SK-N-SH (cell line): ENCODE measurements at regions not wholly inside any gene's neighbourhood (a gene's known extent, or its start where the extent isn't known, plus 50 kb on each side); places are given as distances from the start of the nearest gene placed in this dataset.
"Not testable (repeated sequence)": the region's sequence is repeated elsewhere in the genome, so short reads cannot be mapped to it uniquely, and the experiment has no call there.

Experiments used
- CTCF ChIA-PET: fragments of 300-600, 350-600 bp; formaldehyde crosslinking; extraction: SDS; loops from one replicate; lab custom pipeline; 2021; lab: Yijun Ruan, JAX
- POLR2A ChIA-PET: fragments of 350-600 bp; sonication (Branson Sonifier 250); formaldehyde crosslinking; extraction: SDS; loops from one replicate; lab custom pipeline; 2020; ENCODE audit warnings: antibody characterized with exemption, inconsistent platforms; lab: Yijun Ruan, JAX
- DNase-seq: peaks from one replicate; pipeline ENCODE4 v3.0.0; 2012
- H2AFZ ChIP-seq: fragments of 200-600 bp; sonication (generic); 2 replicates; pipeline ENCODE4 v1.8.1; 2016; ENCODE audit warnings: antibody characterized with exemption, mild to moderate bottlenecking, low read depth
- H3F3A ChIP-seq: fragments of 200-600 bp; sonication (generic); replicated peaks from 2 replicates; pipeline ENCODE3; 2016; ENCODE audit warnings: antibody characterized with exemption, mild to moderate bottlenecking; ENCODE audit not compliant: insufficient read depth
- H3K27ac ChIP-seq, 2 experiments: fragments of 200-500 bp in 1 of 2; fragments of 200-600 bp in 1 of 2; sonication (Bioruptor generic) in 1 of 2; sonication (generic), shearing (Covaris generic) in 1 of 2; 2 replicates each; pipeline versions ENCODE4 v1.5.1 to v1.6.1; 2014 to 2016; ENCODE audit warnings: low read depth in 2 of 2, inconsistent platforms in 1 of 2, low read length in 1 of 2, mild to moderate bottlenecking in 1 of 2, mixed read lengths in 1 of 2
- H3K27me3 ChIP-seq: fragments of 200-600 bp; sonication (generic), shearing (Covaris generic); 2 replicates; pipeline ENCODE4 v1.6.1; 2016; ENCODE audit warnings: mixed run types; ENCODE audit not compliant: insufficient read depth
- H3K36me3 ChIP-seq, 2 experiments: fragments of 200-500 bp in 1 of 2; fragments of 200-600 bp in 1 of 2; sonication (Bioruptor generic) in 1 of 2; sonication (generic) in 1 of 2; replicated peaks in 1 of 2; 2 replicates each; pipeline versions ENCODE3 to v1.5.1; 2014 to 2016; ENCODE audit warnings: low read length in 1 of 2, mild to moderate bottlenecking in 1 of 2; ENCODE audit not compliant: insufficient read depth in 2 of 2, control insufficient read depth in 1 of 2
- H3K4me1 ChIP-seq, 2 experiments: fragments of 200-500 bp in 1 of 2; fragments of 200-600 bp in 1 of 2; sonication (Bioruptor generic) in 1 of 2; sonication (generic), shearing (Covaris generic) in 1 of 2; 2 replicates each; pipeline versions ENCODE4 v1.5.1 to v1.6.1; 2014 to 2016; ENCODE audit warnings: low read depth in 1 of 2, low read length in 1 of 2, mixed run types in 1 of 2; ENCODE audit not compliant: insufficient read depth in 2 of 2, control insufficient read depth in 1 of 2
- H3K4me2 ChIP-seq: fragments of 200-600 bp; sonication (generic), shearing (Covaris generic); 2 replicates; pipeline ENCODE4 v1.6.1; 2017; ENCODE audit warnings: mixed run types
- H3K4me3 ChIP-seq, 2 experiments: fragments of 200-500 bp in 1 of 2; fragments of 200-600 bp in 1 of 2; sonication (Bioruptor generic) in 1 of 2; sonication (generic), shearing (Covaris generic) in 1 of 2; 2 replicates each; pipeline versions ENCODE4 v1.5.1 to v1.8.1; 2014 to 2016; ENCODE audit warnings: low read depth in 2 of 2, inconsistent platforms in 1 of 2, low read length in 1 of 2, mild to moderate bottlenecking in 1 of 2, mixed read lengths in 1 of 2, moderate library complexity in 1 of 2
- H3K79me2 ChIP-seq: fragments of 200-600 bp; sonication (generic); 2 replicates; pipeline ENCODE4 v1.8.1; 2017; ENCODE audit warnings: mild to moderate bottlenecking; ENCODE audit not compliant: insufficient read depth
- H3K9ac ChIP-seq: fragments of 200-600 bp; sonication (generic); 2 replicates; pipeline ENCODE4 v1.6.1; 2017; ENCODE audit warnings: mixed run types
- H3K9me2 ChIP-seq: fragments of 200-600 bp; sonication (generic); 2 replicates; pipeline ENCODE4 v1.6.1; 2017; ENCODE audit warnings: mixed run types
- H3K9me3 ChIP-seq: fragments of 200-600 bp; sonication (generic); 2 replicates; pipeline ENCODE4 v1.6.1; 2017; ENCODE audit warnings: mixed run types, mild to moderate bottlenecking, moderate library complexity
- H4K20me1 ChIP-seq: fragments of 200-600 bp; sonication (generic); 2 replicates; pipeline ENCODE4 v1.6.1; 2017; ENCODE audit warnings: mild to moderate bottlenecking, mixed run types; ENCODE audit not compliant: insufficient read depth
- EZH2phosphoT487 ChIP-seq: fragments of 200-600 bp; sonication (generic); IDR thresholded peaks from 2 replicates; pipeline ENCODE4 v1.6.1; 2017; ENCODE audit warnings: low read depth, mixed run types, mild to moderate bottlenecking, antibody characterized with exemption, moderate library complexity, borderline replicate concordance
- FOSL2 ChIP-seq: IDR thresholded peaks from 2 replicates; pipeline ENCODE4 v1.4.0; 2012; ENCODE audit warnings: low read depth, mild to moderate bottlenecking, moderate library complexity, borderline replicate concordance
- FOXJ3 ChIP-seq: sonication (generic); formaldehyde crosslinking; IDR thresholded peaks from 2 replicates; pipeline ENCODE4 v1.5.1; 2020; ENCODE audit warnings: mild to moderate bottlenecking, missing genetic modification reagents
- FOXM1 ChIP-seq: IDR thresholded peaks from 2 replicates; pipeline ENCODE4 v1.4.0; 2012; ENCODE audit warnings: low read depth, mild to moderate bottlenecking
- JUND ChIP-seq: IDR thresholded peaks from 2 replicates; pipeline ENCODE4 v1.4.0; 2012
- MEF2A ChIP-seq: IDR thresholded peaks from 2 replicates; pipeline ENCODE4 v1.4.0; 2012; ENCODE audit warnings: low read depth, borderline replicate concordance
- PBX3 ChIP-seq: IDR thresholded peaks from 2 replicates; pipeline ENCODE4; 2012
- POLR2AphosphoS5 ChIP-seq: IDR thresholded peaks from 2 replicates; pipeline ENCODE4 v1.6.1; 2012; ENCODE audit warnings: low read depth, low read length
- RCOR1 ChIP-seq: fragments of 150-350 bp; IDR thresholded peaks from 2 replicates; pipeline ENCODE4 v1.6.1; 2017; ENCODE audit warnings: antibody characterized with exemption, low read length
- REST ChIP-seq: IDR thresholded peaks from 2 replicates; pipeline ENCODE4 v1.6.1; 2012; ENCODE audit warnings: mild to moderate bottlenecking, low read depth, low read length, moderate library complexity
- SMC3 ChIP-seq: IDR thresholded peaks from 2 replicates; pipeline ENCODE4 v1.6.1; 2012; ENCODE audit warnings: low read depth, low read length, improper control_type of control experiment
- TCF12 ChIP-seq: IDR thresholded peaks from 2 replicates; pipeline ENCODE4 v1.4.0; 2012
- WGBS: methylation state at CpG from one replicate; pipeline ENCODE4 v1.1.6; 2017; ENCODE audit warnings: low lambda C conversion rate; 5-methylcytosine and 5-hydroxymethylcytosine counted together

GRCh38 chr12:73226593-73226992 is 954.4 kb downstream of the TRHDE start:
- WGBS: 6% methylated on average over 1 of the region's 1 CpG
- H3K27ac ChIP-seq: no peak overlapping the region
- H3K27me3 ChIP-seq: no peaks in the 10 kb centered on the region
- H2AFZ ChIP-seq: no peak overlapping the region
- no peaks in the 10 kb centered on the region for H3K36me3 ChIP-seq
- DNase-seq: no peak
- no peak overlapping the region for H3K4me3 ChIP-seq
- H3K9ac ChIP-seq: no peak overlapping the region
- H4K20me1 ChIP-seq: no peaks in the 10 kb centered on the region
- no peaks in the 10 kb centered on the region for H3F3A ChIP-seq
- no peaks in the 10 kb centered on the region; a peak in 1 of 4 replicates for H3K4me1 ChIP-seq
- peaks cover 10% of the 10 kb centered on the region for H3K9me3 ChIP-seq
- H3K4me2 ChIP-seq: no peak overlapping the region
- H3K79me2 ChIP-seq: no peaks in the 10 kb centered on the region
- TF ChIP-seq MEF2A: no peak
- no peak for TF ChIP-seq REST
- TF ChIP-seq POLR2AphosphoS5: no peak
- no peak for TF ChIP-seq PBX3
- TF ChIP-seq RCOR1: no peak
- no peak for TF ChIP-seq TCF12
- TF ChIP-seq FOXM1: no peak
- TF ChIP-seq FOXJ3 (CRISPR knock-in tag): no peak
- TF ChIP-seq SMC3: no peak
- no peak for TF ChIP-seq FOSL2
- no peak for TF ChIP-seq JUND
- TF ChIP-seq EZH2phosphoT487: no peak
- ChIA-PET CTCF (no interaction called here), POLR2A (no interaction called here)
- H3K9me2 ChIP-seq: no peaks in the 10 kb centered on the region; the same call in 1 of the 2 replicates

- H3K36me3 ChIP-seq, H3K27me3 ChIP-seq, POLR2A ChIA-PET, H3K4me2 ChIP-seq, CTCF ChIA-PET, H3K27ac ChIP-seq, H3F3A ChIP-seq, H4K20me1 ChIP-seq, H3K9me2 ChIP-seq, H3K79me2 ChIP-seq, H2AFZ ChIP-seq, H3K4me3 ChIP-seq, H3K4me1 ChIP-seq, H3K9ac ChIP-seq, DNase-seq: not testable (repeated sequence)
- H3K9me3 ChIP-seq: peaks cover 13% of the 10 kb centered on the region
- WGBS: 0% methylated on average over 1 of the region's 1 CpG
These were observed 956.7 kb downstream of the TRHDE start for GRCh38 chr12:73228828-73229227.
